ENCODE measurements at regions not wholly inside any gene's neighbourhood (a gene's known extent, or its start where the extent isn't known, plus 50 kb on each side); places are given as distances from the start of the nearest gene placed in this dataset.
"Not testable (repeated sequence)": the region's sequence is repeated elsewhere in the genome, so short reads cannot be mapped to it uniquely, and the experiment has no call there.

GRCh38 chr6:27617046-27617687, 144.3 kb upstream of the ZNF184 start:
- no peak for DNase-seq

- no peak for DNase-seq
These were observed 143.6 kb upstream of the ZNF184 start for GRCh38 chr6:27616328-27617045.

- no peak for DNase-seq
These were observed 138.5 kb upstream of the ZNF184 start for GRCh38 chr6:27611451-27611850.

- DNase-seq = no peak
These were observed 136.3 kb upstream of the ZNF184 start for GRCh38 chr6:27608916-27609883.

- no peak for DNase-seq
These were observed 132.8 kb upstream of the ZNF184 start for GRCh38 chr6:27605401-27606342.

GRCh38 chr6:27604986-27605385, 132.1 kb upstream of the ZNF184 start:
- no peak for DNase-seq

GRCh38 chr6:27601668-27602254, 128.9 kb upstream of the ZNF184 start:
- DNase-seq = no peak

GRCh38 chr6:27599859-27600532, 127.1 kb upstream of the ZNF184 start:
- DNase-seq = no peak

- DNase-seq = not testable (repeated sequence)
These were observed 124.2 kb upstream of the ZNF184 start for GRCh38 chr6:27597031-27597567.

GRCh38 chr6:27593861-27594260, 121.0 kb upstream of the ZNF184 start:
- DNase-seq = no peak

GRCh38 chr6:27593200-27593818, 120.4 kb upstream of the ZNF184 start:
- DNase-seq = no peak

GRCh38 chr6:27592481-27593199, 119.7 kb upstream of the ZNF184 start:
- no peak for DNase-seq

GRCh38 chr6:27591699-27592480, 119.0 kb upstream of the ZNF184 start:
- no peak for DNase-seq

- DNase-seq = not testable (repeated sequence)
These were observed 112.4 kb upstream of the ZNF184 start for GRCh38 chr6:27585316-27585715.

- no peak for DNase-seq
These were observed 111.4 kb upstream of the ZNF184 start for GRCh38 chr6:27584326-27584725.

GRCh38 chr6:27582928-27583725, 110.2 kb upstream of the ZNF184 start:
- DNase-seq = no peak

- DNase-seq = no peak
These were observed 107.1 kb upstream of the ZNF184 start for GRCh38 chr6:27579973-27580372.

- no peak for DNase-seq
These were observed 105.0 kb upstream of the ZNF184 start for GRCh38 chr6:27577922-27578321.

Measured in NCI-H2081 treated with DMSO at 0.1 percent for 48 hours (cell line).